SK-N-SH (cell line): ENCODE measurements at regions not wholly inside any gene's neighbourhood (a gene's known extent, or its start where the extent isn't known, plus 50 kb on each side); places are given as distances from the start of the nearest gene placed in this dataset.
A peak's percentile ranks its signal among the peaks of the same experiment; 100 is the strongest.

Experiments used
- CTCF ChIA-PET: fragments of 300-600, 350-600 bp; formaldehyde crosslinking; extraction: SDS; loops from one replicate; lab custom pipeline; 2021; lab: Yijun Ruan, JAX
- POLR2A ChIA-PET: fragments of 350-600 bp; sonication (Branson Sonifier 250); formaldehyde crosslinking; extraction: SDS; loops from one replicate; lab custom pipeline; 2020; ENCODE audit warnings: antibody characterized with exemption, inconsistent platforms; lab: Yijun Ruan, JAX
- DNase-seq: peaks from one replicate; pipeline ENCODE4 v3.0.0; 2012
- H2AFZ ChIP-seq: fragments of 200-600 bp; sonication (generic); 2 replicates; pipeline ENCODE4 v1.8.1; 2016; ENCODE audit warnings: antibody characterized with exemption, mild to moderate bottlenecking, low read depth
- H3F3A ChIP-seq: fragments of 200-600 bp; sonication (generic); replicated peaks from 2 replicates; pipeline ENCODE3; 2016; ENCODE audit warnings: antibody characterized with exemption, mild to moderate bottlenecking; ENCODE audit not compliant: insufficient read depth
- H3K27ac ChIP-seq, 2 experiments: fragments of 200-500 bp in 1 of 2; fragments of 200-600 bp in 1 of 2; sonication (Bioruptor generic) in 1 of 2; sonication (generic), shearing (Covaris generic) in 1 of 2; 2 replicates each; pipeline versions ENCODE4 v1.5.1 to v1.6.1; 2014 to 2016; ENCODE audit warnings: low read depth in 2 of 2, inconsistent platforms in 1 of 2, low read length in 1 of 2, mild to moderate bottlenecking in 1 of 2, mixed read lengths in 1 of 2
- H3K27me3 ChIP-seq: fragments of 200-600 bp; sonication (generic), shearing (Covaris generic); 2 replicates; pipeline ENCODE4 v1.6.1; 2016; ENCODE audit warnings: mixed run types; ENCODE audit not compliant: insufficient read depth
- H3K36me3 ChIP-seq, 2 experiments: fragments of 200-500 bp in 1 of 2; fragments of 200-600 bp in 1 of 2; sonication (Bioruptor generic) in 1 of 2; sonication (generic) in 1 of 2; replicated peaks in 1 of 2; 2 replicates each; pipeline versions ENCODE3 to v1.5.1; 2014 to 2016; ENCODE audit warnings: low read length in 1 of 2, mild to moderate bottlenecking in 1 of 2; ENCODE audit not compliant: insufficient read depth in 2 of 2, control insufficient read depth in 1 of 2
- H3K4me1 ChIP-seq, 2 experiments: fragments of 200-500 bp in 1 of 2; fragments of 200-600 bp in 1 of 2; sonication (Bioruptor generic) in 1 of 2; sonication (generic), shearing (Covaris generic) in 1 of 2; 2 replicates each; pipeline versions ENCODE4 v1.5.1 to v1.6.1; 2014 to 2016; ENCODE audit warnings: low read depth in 1 of 2, low read length in 1 of 2, mixed run types in 1 of 2; ENCODE audit not compliant: insufficient read depth in 2 of 2, control insufficient read depth in 1 of 2
- H3K4me2 ChIP-seq: fragments of 200-600 bp; sonication (generic), shearing (Covaris generic); 2 replicates; pipeline ENCODE4 v1.6.1; 2017; ENCODE audit warnings: mixed run types
- H3K4me3 ChIP-seq, 2 experiments: fragments of 200-500 bp in 1 of 2; fragments of 200-600 bp in 1 of 2; sonication (Bioruptor generic) in 1 of 2; sonication (generic), shearing (Covaris generic) in 1 of 2; 2 replicates each; pipeline versions ENCODE4 v1.5.1 to v1.8.1; 2014 to 2016; ENCODE audit warnings: low read depth in 2 of 2, inconsistent platforms in 1 of 2, low read length in 1 of 2, mild to moderate bottlenecking in 1 of 2, mixed read lengths in 1 of 2, moderate library complexity in 1 of 2
- H3K79me2 ChIP-seq: fragments of 200-600 bp; sonication (generic); 2 replicates; pipeline ENCODE4 v1.8.1; 2017; ENCODE audit warnings: mild to moderate bottlenecking; ENCODE audit not compliant: insufficient read depth
- H3K9ac ChIP-seq: fragments of 200-600 bp; sonication (generic); 2 replicates; pipeline ENCODE4 v1.6.1; 2017; ENCODE audit warnings: mixed run types
- H3K9me2 ChIP-seq: fragments of 200-600 bp; sonication (generic); 2 replicates; pipeline ENCODE4 v1.6.1; 2017; ENCODE audit warnings: mixed run types
- H3K9me3 ChIP-seq: fragments of 200-600 bp; sonication (generic); 2 replicates; pipeline ENCODE4 v1.6.1; 2017; ENCODE audit warnings: mixed run types, mild to moderate bottlenecking, moderate library complexity
- H4K20me1 ChIP-seq: fragments of 200-600 bp; sonication (generic); 2 replicates; pipeline ENCODE4 v1.6.1; 2017; ENCODE audit warnings: mild to moderate bottlenecking, mixed run types; ENCODE audit not compliant: insufficient read depth
- CTCF ChIP-seq: fragments of 200-600 bp; sonication (generic); IDR thresholded peaks from 2 replicates; pipeline ENCODE4 v1.6.1; 2017; ENCODE audit warnings: antibody characterized with exemption, mild to moderate bottlenecking, moderate library complexity
- ELF1 ChIP-seq: IDR thresholded peaks from 2 replicates; pipeline ENCODE4 v1.4.0; 2012
- EP300 ChIP-seq, 2 experiments: IDR thresholded peaks; 2 replicates each; pipeline versions ENCODE4 v1.4.0 to v1.6.1; 2012; ENCODE audit warnings: borderline replicate concordance in 1 of 2, low read depth in 1 of 2, low read length in 1 of 2
- EZH2phosphoT487 ChIP-seq: fragments of 200-600 bp; sonication (generic); IDR thresholded peaks from 2 replicates; pipeline ENCODE4 v1.6.1; 2017; ENCODE audit warnings: low read depth, mixed run types, mild to moderate bottlenecking, antibody characterized with exemption, moderate library complexity, borderline replicate concordance
- FOSL2 ChIP-seq: IDR thresholded peaks from 2 replicates; pipeline ENCODE4 v1.4.0; 2012; ENCODE audit warnings: low read depth, mild to moderate bottlenecking, moderate library complexity, borderline replicate concordance
- IRF3 ChIP-seq: fragments of 150-350 bp; IDR thresholded peaks from 2 replicates; pipeline ENCODE4 v1.6.1; 2016; ENCODE audit warnings: mild to moderate bottlenecking, low read depth, low read length
- MAX ChIP-seq: IDR thresholded peaks from 2 replicates; pipeline ENCODE4 v1.4.0; 2012; ENCODE audit warnings: low read depth
- MEF2A ChIP-seq: IDR thresholded peaks from 2 replicates; pipeline ENCODE4 v1.4.0; 2012; ENCODE audit warnings: low read depth, borderline replicate concordance
- MXI1 ChIP-seq: IDR thresholded peaks from 2 replicates; pipeline ENCODE4 v1.6.1; 2012; ENCODE audit warnings: mild to moderate bottlenecking, low read depth, low read length, improper control_type of control experiment
- NFIC ChIP-seq: IDR thresholded peaks from 2 replicates; pipeline ENCODE4 v1.4.0; 2012; ENCODE audit warnings: borderline replicate concordance
- NRF1 ChIP-seq: IDR thresholded peaks from 2 replicates; pipeline ENCODE4 v1.6.1; 2012; ENCODE audit warnings: low read depth, mild to moderate bottlenecking, low read length
- POLR2AphosphoS5 ChIP-seq: IDR thresholded peaks from 2 replicates; pipeline ENCODE4 v1.6.1; 2012; ENCODE audit warnings: low read depth, low read length
- RAD21 ChIP-seq: IDR thresholded peaks from 2 replicates; pipeline ENCODE4 v1.6.1; 2012; ENCODE audit warnings: mild to moderate bottlenecking, low read length
- RFX5 ChIP-seq: IDR thresholded peaks from 2 replicates; pipeline ENCODE4 v1.6.1; 2012; ENCODE audit warnings: mild to moderate bottlenecking, improper control_type of control experiment, low read length
- SMC3 ChIP-seq: IDR thresholded peaks from 2 replicates; pipeline ENCODE4 v1.6.1; 2012; ENCODE audit warnings: low read depth, low read length, improper control_type of control experiment
- TCF12 ChIP-seq: IDR thresholded peaks from 2 replicates; pipeline ENCODE4 v1.4.0; 2012
- TEAD4 ChIP-seq: IDR thresholded peaks from 2 replicates; pipeline ENCODE4 v1.4.0; 2012; ENCODE audit warnings: mild to moderate bottlenecking, borderline replicate concordance; ENCODE audit not compliant: insufficient read depth
- USF1 ChIP-seq: IDR thresholded peaks from 2 replicates; pipeline ENCODE4 v1.4.0; 2012; ENCODE audit warnings: low read depth, borderline replicate concordance
- USF2 ChIP-seq: fragments of 150-350 bp; IDR thresholded peaks from 2 replicates; pipeline ENCODE4 v1.6.1; 2017; ENCODE audit warnings: antibody characterized with exemption, low read length, low read depth, borderline replicate concordance
- YY1 ChIP-seq: IDR thresholded peaks from 2 replicates; pipeline ENCODE4 v1.4.0; 2012; ENCODE audit warnings: low read depth, mild to moderate bottlenecking
- WGBS: methylation state at CpG from one replicate; pipeline ENCODE4 v1.1.6; 2017; ENCODE audit warnings: low lambda C conversion rate; 5-methylcytosine and 5-hydroxymethylcytosine counted together

GRCh38 chr5:61254969-61255555 is 77.0 kb upstream of the ZSWIM6 start (continued):
- peak in 1 of 2 experiments; percentile 96; a peak in 2 of 4 replicates for TF ChIP-seq EP300 (IDR thresholded peaks at IDR 0.05; ENCODE audit: borderline replicate concordance in 1 of 2, low read depth in 1 of 2, low read length in 1 of 2)
- no peak for TF ChIP-seq IRF3
- no peak for TF ChIP-seq NFIC
- TF ChIP-seq RFX5, result no peak
- TF ChIP-seq USF1, result no peak
- TF ChIP-seq MEF2A, result no peak
- TF ChIP-seq NRF1, result no peak
- TF ChIP-seq POLR2AphosphoS5, result peak; percentile 36; the same call in 1 of the 2 replicates
- TF ChIP-seq TEAD4, result no peak
- no peak for TF ChIP-seq MAX
- TF ChIP-seq CTCF, result no peak
- TF ChIP-seq EZH2phosphoT487, result no peak
- TF ChIP-seq SMC3, result no peak
- TF ChIP-seq RAD21, result no peak; the same call in 1 of the 2 replicates
- TF ChIP-seq TCF12, result peak; percentile 37; the same call in 1 of the 2 replicates
- TF ChIP-seq YY1, result no peak

DNA sequence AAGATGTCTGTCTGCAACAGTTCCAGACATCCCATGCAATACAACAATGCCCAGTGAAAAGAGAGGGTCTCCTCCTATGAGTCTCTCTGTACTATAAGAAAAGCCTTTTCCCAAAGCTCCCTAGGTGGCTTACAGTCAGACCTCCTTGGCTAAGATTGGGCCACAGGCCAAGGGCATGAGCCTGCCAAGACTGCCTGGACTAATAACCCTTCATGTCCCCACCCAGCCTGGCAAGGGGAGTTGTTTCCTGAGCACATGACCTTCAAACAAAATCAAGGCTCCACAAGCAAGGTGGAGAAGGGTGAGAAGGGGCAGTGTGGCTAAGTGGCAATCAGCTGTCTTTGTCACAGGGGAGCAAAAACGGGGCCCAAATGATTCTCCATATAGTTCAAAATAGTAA is 75.6 kb upstream of the ZSWIM6 start:
- TF ChIP-seq MAX (no peak), EZH2phosphoT487 (no peak), USF2 (no peak), USF1 (no peak), MEF2A (no peak), RFX5 (no peak), ELF1 (no peak), MXI1 (no peak), FOSL2 (no peak)
- Histone ChIP-seq H3K9ac (no peak overlapping the region), H3K4me2 (no peak overlapping the region), H4K20me1 (no peaks in the 10 kb centered on the region), H3K9me2 (no peaks in the 10 kb centered on the region), H2AFZ (no peak overlapping the region), H3K36me3 (no peaks in the 10 kb centered on the region), H3K27ac (no peak overlapping the region), H3K4me3 (no peak overlapping the region), H3K9me3 (peaks cover 5% of the 10 kb centered on the region; the same call in 1 of the 2 replicates), H3K4me1 (peaks cover 0 to 33% of the 10 kb centered on the region in 2 experiments; a peak in 2 of 4 replicates), H3K27me3 (no peaks in the 10 kb centered on the region), H3K79me2 (no peaks in the 10 kb centered on the region), H3F3A (no peaks in the 10 kb centered on the region)
- CTCF ChIA-PET, result interaction anchor here (0.7 kb wide), 1 partner anchor 17 kb away, joined by 3 read pairs; no protein-coding TSS in a partner anchor
- DNase-seq, result no peak
- 43% methylated on average over 1 of the region's 1 CpG for WGBS
- POLR2A ChIA-PET, result no interaction called here
